Middle frontal gyrus (tissue), 1 donor: ENCODE measurements at regions not wholly inside any gene's neighbourhood (a gene's known extent, or its start where the extent isn't known, plus 50 kb on each side); places are given as distances from the start of the nearest gene placed in this dataset.

Experiments used
- DNase-seq: peaks from one replicate; pipeline ENCODE4 v3.0.0-alpha.2; 2015; ENCODE audit warnings: low spot score; ENCODE audit errors: extremely low spot score

DNA sequence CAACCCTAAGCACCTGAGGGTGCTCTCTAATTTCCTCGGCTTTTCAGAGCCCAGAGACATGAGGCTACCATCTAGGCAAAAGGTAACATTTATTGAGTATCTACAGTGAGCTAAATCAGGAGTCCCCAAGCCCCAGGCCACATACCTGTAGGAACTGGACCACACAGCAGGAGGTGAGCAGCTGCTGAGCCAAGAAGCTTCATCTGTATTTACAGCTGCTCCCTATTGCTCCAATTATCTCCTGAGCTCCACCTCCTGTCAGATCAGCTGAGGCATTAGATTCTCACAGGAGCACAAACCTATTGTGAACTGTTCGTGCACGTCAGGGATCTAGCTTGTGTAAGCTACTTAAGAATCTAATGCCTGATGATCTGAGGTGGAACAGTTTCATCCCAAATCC lies 70.2 kb downstream of the RND3 start:
- no peak for DNase-seq

DNA sequence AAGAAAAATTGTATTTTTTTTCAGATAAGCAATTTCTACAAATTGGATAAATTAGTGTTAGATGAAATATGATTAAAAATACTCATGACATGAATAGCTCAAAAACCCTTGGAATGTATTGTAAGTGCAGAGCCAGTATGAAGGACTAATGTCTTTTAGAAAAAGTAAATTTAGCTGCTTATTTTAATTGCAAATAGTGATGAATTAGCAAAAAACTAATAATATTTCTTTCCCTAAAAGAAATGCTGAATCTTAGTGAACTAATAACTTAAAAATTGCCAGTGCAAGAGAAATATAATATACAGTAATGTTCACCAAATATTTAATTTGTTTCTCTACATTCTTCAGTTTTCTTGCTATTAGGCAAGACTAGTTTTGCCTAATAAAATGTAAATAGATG lies 72.4 kb downstream of the RND3 start:
- no peak for DNase-seq

DNA sequence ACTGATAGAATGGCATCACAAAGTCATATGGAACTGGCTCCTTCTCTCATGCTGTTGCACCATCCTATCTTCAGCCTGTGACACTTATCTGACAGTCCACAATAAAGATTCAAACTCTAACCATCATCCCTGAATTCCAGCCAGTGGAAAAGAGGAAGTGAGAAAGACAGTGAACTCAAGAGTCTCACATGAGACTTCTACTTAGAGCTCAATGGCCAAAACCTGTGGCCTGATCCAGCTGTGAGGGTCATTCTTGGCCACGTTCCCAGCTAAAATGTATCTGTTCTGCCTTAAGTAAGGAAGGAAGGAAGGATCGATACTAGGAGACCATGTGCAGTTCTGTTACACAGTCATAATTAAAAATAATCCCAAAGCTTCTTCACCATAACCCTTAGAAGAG lies 73.6 kb downstream of the RND3 start:
- DNase-seq = no peak

DNA sequence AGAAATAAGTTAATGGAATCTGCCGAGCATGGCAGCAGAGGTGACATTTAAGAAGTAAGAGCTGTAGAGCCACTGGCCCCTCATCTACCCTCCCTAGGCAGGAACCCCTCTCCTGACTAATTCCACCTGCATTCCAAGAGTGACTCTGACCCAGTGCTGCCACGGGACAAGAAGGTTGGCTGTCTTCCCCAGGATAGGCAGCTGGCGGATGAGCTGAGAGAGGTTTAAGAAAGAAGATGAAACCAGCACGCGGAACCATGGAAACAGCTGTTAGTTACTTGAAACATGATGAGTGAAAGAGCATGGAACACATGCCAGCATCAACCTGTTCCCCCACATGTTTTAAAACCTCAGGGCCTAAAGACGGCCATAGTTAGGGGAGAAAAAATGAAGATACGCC lies 74.1 kb downstream of the RND3 start:
- DNase-seq = no peak

DNA sequence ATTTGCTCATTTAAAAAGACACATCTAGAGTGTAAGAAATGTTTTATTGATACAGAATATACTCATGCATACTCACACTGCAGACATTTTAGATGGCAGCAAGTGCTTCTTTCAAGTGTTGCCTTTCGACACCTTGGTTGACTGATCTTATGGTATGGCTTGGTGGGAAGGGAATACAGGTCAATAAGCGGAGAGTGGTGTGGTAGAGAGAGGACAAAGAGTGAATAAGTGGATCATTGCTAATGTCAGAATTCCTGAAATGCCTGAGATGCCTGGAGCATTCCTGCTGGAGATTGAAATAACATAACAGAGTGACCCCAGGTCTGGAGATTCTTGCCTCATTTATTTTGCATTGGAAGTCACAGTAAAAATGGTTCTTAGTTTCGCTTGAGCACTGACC lies 76.7 kb downstream of the RND3 start:
- DNase-seq = no peak

DNA sequence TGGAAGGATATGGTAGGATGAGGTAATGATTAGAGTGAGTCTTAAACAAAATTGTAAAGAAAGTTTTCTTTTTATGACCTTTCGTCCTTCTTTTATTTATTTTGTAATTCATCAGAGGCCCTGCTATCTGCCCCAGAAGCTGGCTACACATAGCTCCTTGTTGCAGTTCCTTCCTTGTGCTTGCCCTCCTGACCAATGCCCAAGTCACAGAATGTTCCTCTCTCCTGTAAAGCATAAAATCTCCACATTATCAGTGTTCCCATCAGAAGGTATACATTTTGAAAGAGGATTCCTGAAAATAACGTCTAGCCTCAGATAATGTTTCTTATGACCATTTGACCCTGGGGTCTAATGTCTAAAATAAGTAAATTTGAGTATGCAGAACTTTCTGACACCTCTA lies 78.3 kb downstream of the RND3 start:
- no peak for DNase-seq

DNA sequence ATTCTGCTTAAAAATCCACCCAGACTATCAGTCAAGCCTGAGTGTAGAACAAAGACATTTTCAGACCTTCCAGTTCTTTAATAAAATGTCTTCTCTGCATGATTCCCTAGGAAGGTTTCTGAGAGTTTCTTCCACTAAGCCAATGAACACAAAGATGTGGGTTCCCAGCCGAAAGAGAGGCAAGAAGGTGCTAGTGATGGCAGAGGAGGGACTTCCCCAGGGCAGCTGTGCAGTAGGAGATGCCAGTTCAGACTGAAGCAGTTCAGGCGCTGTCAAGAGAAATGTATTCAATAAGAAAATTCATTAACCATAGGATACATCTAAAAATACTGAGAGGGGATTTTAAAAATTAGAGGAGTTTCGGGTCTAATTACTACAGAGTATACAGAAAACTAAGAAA lies 83.3 kb downstream of the RND3 start:
- no peak for DNase-seq

DNA sequence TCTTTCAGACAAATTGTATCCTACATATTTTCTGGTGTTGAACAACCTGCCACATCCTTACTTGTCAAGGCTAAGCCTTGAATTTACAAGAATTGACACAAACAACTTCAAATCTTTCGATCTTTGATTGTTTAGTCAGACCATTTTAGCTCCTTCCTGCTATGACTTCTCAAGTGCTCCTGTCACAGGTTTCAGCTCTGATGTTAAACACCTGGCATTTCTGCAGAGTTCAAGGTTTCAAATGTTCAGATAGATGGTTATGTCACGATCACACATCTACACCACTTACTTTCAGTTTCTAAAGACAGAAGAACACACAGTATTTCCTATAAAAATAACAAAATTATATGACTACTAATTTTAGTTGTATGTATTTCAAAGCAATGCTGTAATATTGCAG lies 84.0 kb downstream of the RND3 start:
- no peak for DNase-seq

DNA sequence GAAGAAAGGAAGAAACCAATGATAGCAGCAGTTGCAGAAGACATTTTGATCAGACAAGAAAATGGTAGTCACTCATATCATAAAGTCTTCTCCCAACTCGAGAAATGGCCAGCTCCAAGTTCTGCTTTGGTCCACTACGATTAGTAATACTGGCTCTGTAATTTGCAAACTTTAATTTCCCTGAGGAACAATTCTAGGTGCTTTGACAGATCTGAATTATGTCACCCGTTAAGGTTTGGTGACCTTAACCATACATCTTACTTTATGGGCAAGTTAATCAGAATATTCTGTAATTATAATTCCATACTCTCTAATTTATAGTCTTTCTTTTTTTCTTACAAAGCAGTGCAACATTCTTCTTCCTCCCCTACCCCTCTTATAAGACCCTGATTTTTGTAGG lies 84.5 kb downstream of the RND3 start:
- no peak for DNase-seq

DNA sequence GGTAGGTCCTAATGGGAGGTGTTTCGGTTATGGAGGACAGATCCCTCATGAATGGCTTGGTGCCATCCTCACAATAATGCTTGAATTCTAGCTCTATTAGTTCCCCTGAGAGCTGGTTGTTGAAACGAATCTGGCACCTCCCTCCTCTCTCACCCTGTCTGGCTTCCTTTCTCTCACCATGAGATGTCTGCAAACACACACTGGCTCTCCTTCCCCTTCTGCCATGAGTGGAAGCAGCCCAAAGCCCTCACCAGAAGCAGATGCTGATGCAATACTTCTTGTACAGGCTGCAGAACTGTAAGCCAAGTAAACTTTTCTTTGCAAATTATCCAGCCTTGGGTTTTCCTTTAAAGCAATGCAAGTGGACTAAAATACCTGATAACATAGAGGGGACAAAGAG lies 86.6 kb downstream of the RND3 start:
- no peak for DNase-seq

DNA sequence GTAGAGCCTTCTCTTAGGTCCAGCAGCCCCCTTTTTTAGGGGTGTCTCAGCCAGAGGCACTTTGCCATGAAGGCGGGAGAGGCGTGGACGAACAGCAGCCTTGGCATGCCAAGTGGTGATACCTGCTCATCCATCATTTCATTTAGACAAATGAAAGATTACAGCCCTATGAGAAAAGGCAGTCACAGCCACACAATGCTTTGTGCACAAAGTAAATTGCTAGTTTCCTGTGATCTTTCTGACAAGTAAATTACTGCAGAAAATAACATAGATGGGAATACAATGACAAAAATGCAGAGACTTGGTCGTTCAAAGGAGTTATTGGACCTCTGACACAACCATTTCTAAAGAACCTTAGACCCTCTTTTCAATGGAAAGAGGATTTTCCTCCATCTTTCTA lies 94.9 kb downstream of the RND3 start:
- DNase-seq = no peak

DNA sequence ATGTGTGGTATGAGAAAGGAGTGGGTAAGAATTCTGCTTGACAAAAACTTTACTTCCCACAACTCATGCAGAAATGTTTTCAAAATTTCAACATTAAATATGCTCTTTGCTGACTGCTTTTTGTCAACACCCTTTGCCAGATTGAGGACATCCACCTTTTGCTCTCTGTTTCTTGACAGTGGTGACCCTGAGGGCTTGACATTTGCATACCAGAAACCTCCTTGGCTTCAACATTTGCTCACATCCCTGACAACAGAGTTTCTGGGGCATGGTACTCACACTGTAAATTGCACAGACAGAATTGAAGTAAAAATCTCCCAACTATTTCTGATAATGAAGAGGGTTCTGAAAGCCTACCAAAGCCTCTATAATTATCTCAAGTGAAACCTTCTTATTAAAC lies 95.7 kb downstream of the RND3 start:
- DNase-seq = no peak

DNA sequence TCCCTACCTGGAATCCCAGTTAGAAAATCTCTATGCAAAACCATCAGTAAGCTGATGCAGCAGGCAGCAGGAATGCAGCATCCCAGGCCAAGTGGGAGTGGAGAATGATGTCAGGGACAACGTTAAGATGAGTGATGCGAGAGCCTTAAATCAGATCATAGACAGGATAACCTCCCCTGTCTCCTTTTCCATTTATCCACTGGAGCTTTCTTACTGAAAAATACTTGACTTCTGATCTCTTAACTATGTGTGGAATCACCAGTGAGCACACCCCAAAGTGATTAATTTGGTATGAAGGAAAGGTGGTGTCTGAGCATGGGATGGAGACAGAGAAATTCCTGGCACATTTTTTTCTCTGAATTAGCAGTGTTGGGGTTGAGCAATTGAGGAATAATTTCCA lies 98.0 kb downstream of the RND3 start:
- no peak for DNase-seq

DNA sequence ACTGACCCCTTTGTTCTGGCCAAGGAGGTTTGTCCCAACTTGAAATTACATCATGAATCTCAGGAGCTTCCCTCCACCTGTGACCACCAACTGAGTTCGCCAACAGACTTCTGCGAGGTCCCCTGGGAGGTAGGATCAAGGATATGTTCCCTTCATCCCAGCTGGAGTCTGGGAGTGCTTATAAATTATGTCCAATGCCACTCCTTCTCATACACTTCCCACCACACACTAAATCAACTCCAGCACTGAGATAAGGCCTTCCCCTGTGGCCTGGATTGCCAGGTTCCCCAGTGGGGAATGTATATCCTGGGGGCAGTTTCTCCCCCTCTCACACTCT lies 99.2 kb downstream of the RND3 start:
- DNase-seq = no peak

DNA sequence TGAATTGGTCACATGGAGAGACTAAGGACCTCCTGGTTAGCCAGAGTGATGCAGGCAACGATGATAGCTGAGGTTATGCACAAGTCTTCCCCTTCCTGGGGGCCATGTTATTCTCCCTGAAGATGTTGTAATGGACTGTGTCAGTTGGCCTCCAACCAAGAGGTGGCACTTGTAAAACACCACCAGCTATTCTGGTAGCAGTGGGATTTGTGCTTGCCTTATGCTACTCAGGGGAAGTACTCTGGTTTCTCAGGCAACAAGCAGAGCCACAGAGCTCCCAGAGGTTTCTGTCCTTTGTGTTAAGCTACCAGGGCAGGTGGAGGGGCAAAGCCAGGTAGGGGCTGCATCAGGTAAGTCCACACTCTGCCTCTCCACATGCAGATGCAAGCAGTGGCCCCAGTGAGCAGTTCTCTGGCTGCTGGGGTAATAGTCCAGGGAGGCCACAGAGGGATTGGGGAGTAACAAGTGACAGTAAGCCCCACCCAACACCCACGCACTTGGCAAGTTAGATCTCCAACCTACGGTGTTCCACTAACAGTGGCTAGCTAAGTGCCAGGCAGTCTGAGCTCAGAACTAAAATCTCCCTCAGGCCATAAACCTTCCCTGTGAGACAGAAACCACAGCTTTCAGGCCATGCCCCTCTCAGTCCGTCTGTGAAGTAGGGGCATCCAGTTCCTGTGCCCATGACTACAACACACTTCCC lies 99.7 kb downstream of the RND3 start:
- DNase-seq = no peak

DNA sequence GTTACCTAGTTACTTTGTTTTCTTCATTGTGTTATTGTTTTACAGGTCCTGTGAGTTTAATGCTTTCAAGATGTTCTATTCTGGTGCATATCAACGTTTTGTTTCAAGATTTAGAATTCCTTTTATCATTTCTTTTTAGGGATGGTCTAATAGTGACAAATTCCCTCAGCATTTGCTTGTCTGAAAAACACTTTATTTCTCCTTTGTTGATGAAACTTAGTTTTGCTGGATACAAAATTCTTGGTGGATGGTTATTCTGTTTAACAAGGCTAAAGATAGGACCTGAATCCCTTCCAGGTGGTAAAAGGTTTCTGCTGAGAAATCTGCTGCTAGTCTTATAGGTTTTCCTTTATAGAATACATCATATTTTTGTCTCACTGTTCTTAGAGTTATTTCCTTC lies 102.3 kb downstream of the RND3 start:
- DNase-seq = no peak

DNA sequence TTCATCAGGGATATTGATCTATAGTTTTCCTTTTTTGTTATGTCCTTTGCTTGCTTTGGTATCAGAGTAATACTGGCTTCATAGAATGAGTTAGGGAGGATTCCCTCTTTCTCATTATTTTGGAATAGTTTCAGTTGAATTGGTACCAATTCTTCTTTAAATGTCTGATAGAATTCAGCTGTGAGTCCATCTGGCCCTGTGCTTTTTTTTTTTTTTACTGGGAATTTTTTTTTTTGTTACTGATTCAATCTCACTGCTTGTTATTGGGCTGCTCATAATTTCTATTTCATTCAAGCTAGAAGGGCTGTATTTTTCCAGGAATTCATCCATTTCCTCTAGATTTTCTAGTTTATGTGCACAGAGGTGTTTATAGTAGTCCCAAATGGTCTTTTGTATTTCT lies 103.9 kb downstream of the RND3 start:
- DNase-seq = no peak

DNA sequence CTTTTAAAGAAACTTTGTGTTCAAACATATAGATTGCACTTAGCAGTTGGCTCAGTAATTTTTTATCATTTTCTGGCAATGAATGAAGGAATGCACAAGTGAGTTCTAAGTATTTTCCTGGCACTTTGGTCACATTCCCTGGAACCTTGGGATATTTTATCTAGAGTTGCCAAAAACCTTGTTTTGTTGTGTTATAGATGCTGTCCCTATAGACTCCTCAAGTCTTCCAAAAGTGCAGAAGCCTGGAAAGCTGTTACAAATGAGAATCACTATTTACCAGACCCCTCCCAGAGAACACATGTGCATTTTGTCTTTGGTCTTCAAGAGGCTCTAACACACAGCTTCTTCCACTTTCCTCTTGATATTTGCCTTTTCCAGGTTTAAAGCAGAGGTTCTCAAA lies 108.3 kb downstream of the RND3 start:
- DNase-seq = no peak

DNA sequence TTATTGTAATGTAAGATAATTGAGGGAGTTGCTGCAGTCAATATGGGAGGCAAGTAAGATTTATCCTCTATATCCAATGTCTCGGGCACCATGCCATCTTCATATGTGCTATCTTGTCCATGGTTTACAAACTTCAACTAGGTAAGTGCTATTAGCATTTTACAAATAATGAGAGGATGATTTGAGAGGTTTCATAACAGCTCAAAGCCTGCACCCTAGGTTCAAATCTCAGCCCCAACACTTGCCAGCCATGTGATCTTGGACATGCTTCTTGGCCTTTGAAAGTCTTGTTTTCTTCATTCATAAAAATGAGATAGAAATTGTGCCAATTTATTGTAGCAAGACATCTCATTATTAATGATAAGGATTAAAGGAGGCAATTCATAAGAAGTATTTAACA lies 108.8 kb downstream of the RND3 start:
- no peak for DNase-seq

DNA sequence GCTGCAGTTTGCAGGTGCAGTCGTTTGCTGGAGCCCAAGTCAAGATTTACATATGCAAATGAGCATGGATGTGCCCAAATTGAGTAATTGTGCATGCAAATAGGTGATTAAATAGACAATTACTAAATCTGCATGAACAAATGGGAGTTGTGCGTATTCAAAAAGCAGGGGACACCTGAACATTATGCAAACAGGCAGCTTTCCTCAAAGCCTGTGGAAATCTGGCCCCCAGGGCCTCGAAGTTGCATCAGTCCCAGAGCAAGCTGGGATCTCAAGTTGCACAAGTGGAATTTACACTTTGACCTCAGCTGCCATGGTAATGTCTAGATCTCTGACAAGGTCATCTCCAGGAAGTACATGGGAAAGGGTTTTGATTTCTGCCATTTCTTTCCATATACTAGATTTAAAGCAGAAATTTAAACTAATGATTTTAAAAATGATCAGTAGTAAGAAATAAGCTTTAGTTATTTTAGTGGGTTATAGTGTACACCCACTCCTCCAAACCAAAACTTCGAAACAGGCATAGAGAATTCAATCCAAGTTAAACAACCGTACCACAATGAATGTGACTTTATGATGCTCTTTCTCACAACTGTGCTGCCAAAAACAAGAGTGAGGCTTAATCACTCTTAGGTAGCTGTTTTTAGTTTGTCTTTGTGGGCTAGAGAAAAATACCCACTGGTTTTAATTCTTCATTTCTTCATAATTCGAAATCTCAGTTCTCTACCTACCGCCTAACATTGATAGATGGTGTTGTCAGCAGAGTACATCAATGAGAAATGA lies 110.7 kb downstream of the RND3 start:
- DNase-seq = no peak

DNA sequence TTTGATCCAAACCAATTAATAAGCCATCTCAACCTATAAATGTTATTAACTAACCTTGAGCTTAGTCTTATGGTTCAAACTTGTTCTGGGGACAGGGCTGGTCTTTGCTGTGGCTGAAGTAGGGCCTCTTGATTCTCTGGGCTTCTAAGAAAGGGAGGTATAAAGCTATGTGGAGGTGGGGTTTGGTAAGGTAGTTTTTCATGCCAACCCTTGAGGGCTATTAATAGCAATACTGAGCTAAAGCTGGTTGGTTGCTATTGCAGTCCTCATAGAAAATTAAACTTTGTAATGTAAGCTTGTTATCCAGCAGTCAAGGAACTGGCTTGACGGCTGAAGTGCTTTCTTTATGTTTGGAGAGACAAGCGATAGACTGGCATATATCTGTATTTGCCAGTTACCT lies 112.1 kb downstream of the RND3 start:
- no peak for DNase-seq

DNA sequence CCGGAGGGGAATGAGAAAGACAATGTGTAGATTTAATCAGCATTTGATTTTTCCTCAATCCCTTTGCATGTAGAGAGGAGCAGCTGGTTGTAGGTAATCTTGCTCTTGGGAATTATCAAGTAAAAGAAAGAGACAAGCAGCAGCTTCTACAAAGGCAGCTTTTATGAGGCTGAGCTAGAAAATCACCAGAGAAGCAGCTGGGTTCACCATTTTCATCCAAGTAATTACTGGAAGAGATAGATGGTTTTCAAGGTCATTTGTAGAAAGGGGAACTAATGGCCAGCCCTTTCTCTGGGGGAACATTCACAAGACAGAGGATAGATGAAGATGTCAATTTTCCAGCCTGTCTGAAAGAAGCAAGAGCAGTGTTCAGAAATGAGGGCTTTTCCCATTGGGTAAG lies 113.0 kb downstream of the RND3 start:
- no peak for DNase-seq

DNA sequence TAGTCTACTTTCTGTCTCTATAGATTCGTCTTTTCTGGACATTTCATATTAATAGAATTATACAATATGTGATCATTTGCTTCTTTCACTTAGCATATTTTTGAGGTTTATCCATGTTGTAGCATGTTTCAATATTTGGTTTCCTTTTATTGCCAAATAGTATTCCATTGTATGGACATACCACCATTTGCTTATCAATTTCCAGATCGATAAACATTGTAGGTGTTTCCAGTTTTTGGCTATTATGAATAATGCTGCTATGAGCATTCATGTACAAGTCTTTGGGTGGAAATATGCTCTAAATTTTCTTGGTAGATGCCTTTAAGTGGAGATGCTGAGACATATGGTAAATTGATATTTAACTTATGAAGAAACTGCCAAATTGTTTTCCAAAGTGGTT lies 114.1 kb downstream of the RND3 start:
- no peak for DNase-seq
